T-helper 1 cell treated with Interleukin-12 subunit alpha and Interleukin-12 subunit beta and Interleukin-4 antibody, amounts not matched to agents 30 μg/mL and 1 μg/mL, for 36 hours (primary cell): ENCODE measurements at regions not wholly inside any gene's neighbourhood (a gene's known extent, or its start where the extent isn't known, plus 50 kb on each side); places are given as distances from the start of the nearest gene placed in this dataset.

Experiments used
- H3K27ac Mint-ChIP-seq: one replicate; pipeline ENCODE4 v1.8.0; 2021; ENCODE audit warnings: mild to moderate bottlenecking, mixed read lengths
- H3K27me3 Mint-ChIP-seq: one replicate; pipeline ENCODE4 v1.8.0; 2021; ENCODE audit warnings: low read depth, mixed read lengths
- H3K36me3 Mint-ChIP-seq: one replicate; pipeline ENCODE4 v1.8.0; 2021; ENCODE audit warnings: low read depth, mixed read lengths
- H3K4me1 Mint-ChIP-seq: one replicate; pipeline ENCODE4 v1.8.0; 2021; ENCODE audit warnings: low read depth, mixed read lengths
- H3K4me3 Mint-ChIP-seq: one replicate; pipeline ENCODE4 v1.8.0; 2021; ENCODE audit warnings: mild to moderate bottlenecking, moderate library complexity, mixed read lengths
- H3K9me3 Mint-ChIP-seq: one replicate; pipeline ENCODE4 v1.8.0; 2021; ENCODE audit warnings: mixed read lengths

DNA sequence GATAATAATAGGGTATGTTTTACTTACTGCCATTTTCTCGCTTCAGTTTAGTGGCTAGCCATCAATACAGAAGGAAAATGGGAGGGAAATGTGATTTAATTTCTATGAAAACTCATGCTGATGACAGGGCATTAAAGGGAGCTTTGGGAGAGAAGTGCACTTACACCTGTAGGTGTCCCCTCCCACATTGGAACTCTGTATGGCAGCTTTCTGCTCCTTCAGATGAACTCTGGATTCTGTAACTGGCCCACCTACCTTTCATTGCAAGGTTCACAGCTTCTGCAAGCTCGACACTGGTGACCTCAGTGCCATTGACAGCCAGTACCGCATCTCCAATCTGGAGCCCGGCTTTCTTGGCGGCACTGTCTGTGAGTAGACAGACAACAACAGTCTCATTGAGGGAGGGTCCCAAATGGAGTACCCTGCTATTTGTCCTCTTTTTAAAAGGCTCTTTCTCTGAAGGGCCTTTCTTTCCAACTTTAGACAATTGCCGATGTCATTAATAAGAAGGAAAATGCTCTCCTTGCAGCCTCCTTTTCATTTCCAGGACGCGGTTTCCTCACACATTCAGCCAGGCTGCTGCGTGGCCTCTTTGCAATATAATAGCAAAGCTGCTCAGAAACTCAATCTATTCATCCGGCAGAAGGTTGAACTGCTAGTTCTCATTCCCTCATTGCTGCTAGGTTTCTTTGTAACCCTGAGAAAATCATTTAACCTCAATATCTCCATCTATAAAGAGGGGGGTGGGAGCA is 63.6 kb downstream of the NUDT12 start:
- H3K4me1 Mint-ChIP-seq: no peaks in the 10 kb centered on the region
- H3K27me3 Mint-ChIP-seq: peaks cover 11% of the 10 kb centered on the region
- H3K36me3 Mint-ChIP-seq: no peaks in the 10 kb centered on the region
- no peak overlapping the region for H3K27ac Mint-ChIP-seq
- H3K9me3 Mint-ChIP-seq: no peaks in the 10 kb centered on the region
- H3K4me3 Mint-ChIP-seq: no peak overlapping the region

DNA sequence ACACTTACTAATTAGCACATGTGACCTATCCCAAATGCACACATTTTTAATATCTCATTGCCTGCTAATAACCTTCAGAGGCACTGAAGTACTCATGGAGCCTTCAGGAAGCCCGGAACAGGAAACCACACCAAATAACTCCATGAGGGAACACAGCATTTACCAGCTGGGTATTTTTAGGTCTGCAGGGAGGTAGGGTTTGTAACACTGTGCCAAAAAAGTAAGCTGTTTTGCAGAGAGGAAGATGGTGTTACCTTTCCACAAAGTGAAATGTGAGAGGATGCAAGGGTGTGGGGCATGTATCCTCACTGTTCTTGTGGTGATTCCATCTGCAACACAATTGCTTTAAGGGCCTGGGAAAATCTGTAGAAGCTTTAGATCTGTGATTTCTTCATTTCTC is 64.4 kb downstream of the NUDT12 start:
- no peak overlapping the region for H3K4me3 Mint-ChIP-seq
- peaks cover 12% of the 10 kb centered on the region for H3K27me3 Mint-ChIP-seq
- H3K36me3 Mint-ChIP-seq: no peaks in the 10 kb centered on the region
- H3K27ac Mint-ChIP-seq: no peak overlapping the region
- no peaks in the 10 kb centered on the region for H3K9me3 Mint-ChIP-seq
- no peaks in the 10 kb centered on the region for H3K4me1 Mint-ChIP-seq

DNA sequence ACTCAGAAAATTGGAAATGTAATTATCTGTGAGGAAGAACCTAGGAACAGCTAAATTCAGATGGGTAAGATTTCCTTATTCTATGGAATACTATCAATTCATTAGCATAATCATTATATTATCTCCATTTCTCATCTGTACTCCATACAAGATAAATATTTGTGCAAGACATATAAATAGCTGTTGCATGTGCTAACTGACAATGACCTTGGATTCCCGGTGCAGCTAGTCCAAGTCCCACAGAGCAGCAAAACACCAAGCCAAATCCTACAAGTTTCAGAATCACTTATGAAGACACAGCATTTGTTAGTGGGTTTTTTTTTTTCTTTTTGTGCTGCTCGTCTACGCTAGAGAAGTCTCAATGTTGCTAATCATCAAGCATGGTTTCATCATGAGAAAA is 64.8 kb downstream of the NUDT12 start:
- Mint-ChIP-seq H3K9me3 (no peaks in the 10 kb centered on the region), H3K4me1 (no peaks in the 10 kb centered on the region), H3K36me3 (no peaks in the 10 kb centered on the region), H3K27ac (no peak overlapping the region), H3K4me3 (no peak overlapping the region), H3K27me3 (peaks cover 13% of the 10 kb centered on the region)

DNA sequence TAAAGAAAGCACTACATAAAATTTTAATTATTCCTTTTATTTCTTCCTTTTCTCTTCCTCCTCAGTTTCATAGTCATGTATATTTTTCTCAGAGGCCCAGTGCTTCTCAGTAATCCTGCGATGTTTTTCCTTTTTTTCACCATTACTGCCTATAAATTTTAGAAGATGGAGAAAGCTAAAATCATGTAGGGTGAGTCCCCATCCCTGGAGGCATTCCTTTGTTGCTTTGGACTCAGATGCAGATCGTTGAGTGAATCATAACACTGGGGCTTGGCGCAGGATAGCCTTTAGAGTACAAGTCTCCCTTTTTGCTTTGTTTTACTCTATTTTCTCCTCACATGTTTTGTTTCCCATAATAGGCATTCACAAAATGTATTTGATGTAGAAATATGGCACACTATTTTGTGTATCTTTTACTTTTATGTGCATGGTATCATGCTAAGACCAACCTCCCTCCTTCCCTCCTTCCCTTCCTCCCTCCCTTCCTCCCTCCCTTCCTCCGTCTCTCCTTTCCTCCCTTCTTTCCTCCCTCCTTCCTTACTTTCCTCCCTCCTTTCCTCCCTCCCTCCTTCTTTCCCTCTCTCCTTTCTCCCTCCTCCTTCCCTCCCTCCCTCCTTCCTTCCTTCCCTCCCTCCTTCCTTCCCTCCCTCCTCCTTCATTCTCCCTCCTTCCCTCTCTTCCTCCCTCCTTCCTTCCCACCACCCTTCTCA is 72.4 kb downstream of the NUDT12 start:
- no peak overlapping the region for H3K27ac Mint-ChIP-seq
- H3K36me3 Mint-ChIP-seq: no peaks in the 10 kb centered on the region
- H3K9me3 Mint-ChIP-seq: no peaks in the 10 kb centered on the region
- H3K4me1 Mint-ChIP-seq: no peaks in the 10 kb centered on the region
- peaks cover 7% of the 10 kb centered on the region for H3K27me3 Mint-ChIP-seq
- no peak overlapping the region for H3K4me3 Mint-ChIP-seq

DNA sequence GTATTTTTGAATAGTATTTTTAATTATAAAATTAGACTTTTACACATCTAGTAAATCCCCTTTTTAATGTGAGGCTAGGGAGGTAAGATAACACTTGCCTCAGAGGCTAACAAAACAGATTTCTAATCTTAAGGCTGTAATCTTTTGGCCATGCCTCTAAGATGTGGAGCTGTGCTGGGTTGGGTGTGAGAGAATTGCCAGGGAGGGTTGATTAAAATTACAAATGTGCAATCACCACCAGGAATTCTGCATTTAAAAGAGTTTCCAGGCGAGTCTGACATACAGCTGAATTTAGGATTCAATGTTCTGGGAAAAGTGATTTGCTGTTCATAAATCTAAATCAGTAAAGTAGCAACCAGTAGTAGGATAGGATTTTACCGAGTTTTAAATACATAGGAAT is 73.3 kb downstream of the NUDT12 start:
- H3K4me1 Mint-ChIP-seq: no peaks in the 10 kb centered on the region
- no peak overlapping the region for H3K4me3 Mint-ChIP-seq

DNA sequence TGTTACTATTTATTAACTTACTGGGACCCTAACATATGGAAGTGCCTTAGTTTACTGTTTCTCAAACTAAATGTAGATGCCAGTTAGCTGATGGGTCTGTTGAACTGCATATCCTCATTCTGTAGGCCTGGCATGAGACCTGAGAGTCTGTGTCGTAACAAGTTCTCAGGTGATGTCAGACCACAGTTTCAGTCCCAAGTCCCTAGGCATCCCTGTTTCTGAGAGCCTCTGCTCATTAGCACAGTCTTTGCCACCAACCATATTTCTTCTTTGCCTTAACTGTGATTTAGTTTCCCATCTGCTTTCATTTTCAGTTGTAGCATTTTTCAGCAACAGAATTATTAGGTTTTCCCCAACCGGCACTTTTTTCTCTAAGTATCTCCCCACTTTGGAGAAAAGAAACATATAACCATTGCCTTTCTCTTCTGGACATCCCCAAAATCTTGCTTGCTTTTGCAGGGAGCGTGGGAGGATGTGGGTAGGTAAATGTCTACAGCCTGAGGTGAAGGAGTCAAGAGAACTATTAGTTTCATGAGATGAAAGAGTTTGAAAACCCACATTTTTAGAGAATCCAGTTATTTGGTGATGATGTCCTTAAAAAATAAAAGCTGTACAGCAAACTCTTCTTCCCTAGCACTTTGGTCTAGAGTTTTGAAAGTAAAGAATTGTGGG is 74.6 kb downstream of the NUDT12 start:
- Mint-ChIP-seq H3K9me3 (no peaks in the 10 kb centered on the region), H3K36me3 (no peaks in the 10 kb centered on the region), H3K4me1 (no peaks in the 10 kb centered on the region), H3K27me3 (peaks cover 7% of the 10 kb centered on the region), H3K4me3 (no peak overlapping the region), H3K27ac (no peak overlapping the region)

More for the DNA sequence above, 73.3 kb downstream of the NUDT12 start:
- Mint-ChIP-seq H3K27ac (no peak overlapping the region), H3K27me3 (peaks cover 9% of the 10 kb centered on the region), H3K9me3 (no peaks in the 10 kb centered on the region), H3K36me3 (no peaks in the 10 kb centered on the region)

DNA sequence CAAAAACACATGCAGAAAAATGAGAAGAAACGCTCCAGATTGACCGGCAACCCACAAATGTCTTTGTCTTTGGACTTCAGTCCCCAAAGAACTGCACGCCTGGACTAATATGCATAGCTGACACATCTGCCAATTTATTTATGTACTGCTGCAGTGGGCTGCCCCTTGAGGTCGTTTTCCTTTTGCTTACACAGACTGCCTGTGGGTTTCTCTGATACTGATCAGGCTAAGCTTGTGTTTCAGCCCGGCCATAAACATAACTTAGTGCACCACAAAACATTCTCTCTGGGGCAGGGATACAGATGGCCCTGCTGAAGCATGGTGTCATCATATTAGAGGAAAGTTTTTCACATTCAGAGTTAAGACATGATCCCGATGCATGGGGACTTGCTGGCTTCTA is 75.4 kb downstream of the NUDT12 start:
- H3K27me3 Mint-ChIP-seq: peaks cover 7% of the 10 kb centered on the region
- no peaks in the 10 kb centered on the region for H3K4me1 Mint-ChIP-seq
- no peak overlapping the region for H3K4me3 Mint-ChIP-seq
- no peak overlapping the region for H3K27ac Mint-ChIP-seq
- H3K9me3 Mint-ChIP-seq: no peaks in the 10 kb centered on the region
- H3K36me3 Mint-ChIP-seq: no peaks in the 10 kb centered on the region

DNA sequence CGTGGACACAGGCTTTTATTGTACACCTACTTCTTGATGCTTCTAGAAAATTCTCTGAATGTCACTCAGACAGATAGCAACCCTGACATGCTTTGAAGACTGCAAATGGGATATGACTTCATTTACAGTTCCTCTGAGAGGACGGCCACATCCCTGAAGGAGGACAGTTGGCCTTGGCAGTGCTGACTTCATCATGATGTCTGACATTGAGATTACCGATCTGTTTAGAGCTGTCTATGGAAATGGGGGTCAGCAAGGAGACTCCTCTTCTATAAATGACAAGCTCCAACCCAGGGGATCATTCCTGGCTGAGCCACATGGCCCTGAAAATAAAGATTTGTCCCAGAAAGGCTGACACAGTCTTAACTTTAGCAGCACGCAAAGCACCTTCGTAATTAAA is 75.8 kb downstream of the NUDT12 start:
- H3K9me3 Mint-ChIP-seq: no peaks in the 10 kb centered on the region
- H3K4me1 Mint-ChIP-seq: no peaks in the 10 kb centered on the region
- H3K27me3 Mint-ChIP-seq: peaks cover 7% of the 10 kb centered on the region
- H3K4me3 Mint-ChIP-seq: no peak overlapping the region
- H3K27ac Mint-ChIP-seq: no peak overlapping the region
- H3K36me3 Mint-ChIP-seq: no peaks in the 10 kb centered on the region

DNA sequence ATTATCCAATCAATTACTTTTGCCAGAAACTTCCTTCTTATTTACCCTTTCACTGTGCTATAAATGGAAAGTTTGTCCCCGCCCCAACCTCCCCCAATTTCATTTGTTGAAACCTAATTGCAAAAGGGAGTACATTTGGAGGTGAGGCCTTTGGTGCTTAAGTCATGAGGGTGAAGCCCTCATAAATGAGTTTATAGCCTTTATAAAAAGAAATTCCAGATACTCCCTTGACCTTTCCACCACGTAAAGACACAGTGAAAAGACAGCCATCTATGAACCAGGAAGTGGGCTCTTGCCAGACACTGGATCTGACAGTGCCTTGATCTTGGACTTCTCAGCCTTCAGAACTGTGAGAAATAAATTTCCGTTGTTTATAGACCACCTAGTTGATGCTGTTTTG is 82.3 kb downstream of the NUDT12 start:
- Mint-ChIP-seq H3K4me3 (no peak overlapping the region), H3K4me1 (no peaks in the 10 kb centered on the region), H3K9me3 (no peaks in the 10 kb centered on the region), H3K27ac (no peak overlapping the region), H3K27me3 (peaks cover 21% of the 10 kb centered on the region), H3K36me3 (no peaks in the 10 kb centered on the region)

DNA sequence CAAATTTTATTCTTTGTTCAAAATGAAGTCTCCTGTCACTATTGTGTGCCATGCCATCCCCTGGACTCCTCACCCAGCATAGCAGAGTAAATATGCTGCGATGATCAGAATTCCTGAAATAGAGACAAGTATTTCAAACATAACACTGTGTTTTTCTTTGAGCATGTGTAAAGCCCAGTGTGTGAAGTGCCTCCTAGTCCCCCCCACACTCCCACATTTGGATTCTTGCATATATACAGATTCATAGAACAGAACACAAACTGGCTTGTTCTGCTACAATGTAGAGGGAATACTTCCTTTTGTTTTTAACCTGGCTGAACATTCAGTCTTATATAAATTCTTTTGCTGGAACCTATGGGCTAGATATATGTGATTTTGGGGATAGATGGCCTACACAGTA is 84.9 kb downstream of the NUDT12 start:
- Mint-ChIP-seq H3K4me3 (no peak overlapping the region), H3K27me3 (peaks cover 17% of the 10 kb centered on the region), H3K4me1 (no peaks in the 10 kb centered on the region)

DNA sequence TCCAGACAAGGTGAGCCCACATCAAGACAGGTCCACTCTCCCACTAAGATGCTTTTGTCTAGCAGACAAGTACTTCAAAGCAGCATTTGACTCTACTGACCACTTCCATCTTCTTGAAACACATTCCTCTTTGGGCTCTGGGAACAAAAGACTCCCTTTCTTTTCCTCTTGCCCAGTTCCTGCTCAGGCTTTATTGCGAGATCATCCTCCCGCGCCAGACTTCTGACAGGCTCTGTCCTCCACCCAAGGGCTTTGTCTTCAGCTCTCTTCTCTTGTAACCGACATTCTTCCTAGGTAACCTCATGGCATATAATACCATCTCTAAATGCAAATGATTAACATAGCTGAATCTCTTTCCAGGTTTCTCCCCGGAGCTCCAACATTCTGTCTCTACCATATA is 85.8 kb downstream of the NUDT12 start:
- H3K36me3 Mint-ChIP-seq: no peaks in the 10 kb centered on the region

More for the DNA sequence above, 84.9 kb downstream of the NUDT12 start:
- no peaks in the 10 kb centered on the region for H3K9me3 Mint-ChIP-seq
- no peak overlapping the region for H3K27ac Mint-ChIP-seq
- H3K36me3 Mint-ChIP-seq: no peaks in the 10 kb centered on the region

DNA sequence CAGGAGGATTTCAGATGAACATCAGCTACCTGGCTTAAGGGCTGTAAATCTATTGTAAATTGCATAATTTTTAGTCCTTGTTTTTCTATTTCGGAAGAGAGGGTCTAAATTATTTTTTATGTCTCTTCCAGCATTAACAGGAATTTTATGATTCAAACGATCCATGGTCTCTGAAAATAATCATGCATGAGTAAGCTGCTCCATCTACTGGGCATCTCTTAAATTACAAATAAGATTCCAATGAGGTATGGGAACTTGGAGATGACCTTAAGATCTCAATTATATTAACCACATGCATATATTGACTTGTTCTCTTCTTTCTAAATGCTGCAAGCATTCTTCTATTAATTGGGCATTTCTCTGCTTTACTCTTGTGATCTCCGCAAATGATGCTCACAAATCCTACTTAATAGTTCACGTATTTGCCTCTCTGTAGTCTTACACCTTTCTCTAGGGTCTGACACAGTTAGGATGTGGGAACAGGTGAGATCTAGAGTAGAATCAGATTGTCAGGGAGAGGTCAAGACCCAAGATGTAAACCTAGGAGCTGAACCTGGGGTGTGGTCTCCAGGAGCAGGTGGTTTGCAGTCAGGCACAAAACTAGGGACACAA is 86.9 kb downstream of the NUDT12 start:
- Mint-ChIP-seq H3K4me1 (no peaks in the 10 kb centered on the region), H3K27me3 (peaks cover 11% of the 10 kb centered on the region), H3K36me3 (no peaks in the 10 kb centered on the region), H3K27ac (no peak overlapping the region), H3K4me3 (no peak overlapping the region), H3K9me3 (no peaks in the 10 kb centered on the region)

More for the DNA sequence above, 85.8 kb downstream of the NUDT12 start:
- no peaks in the 10 kb centered on the region for H3K9me3 Mint-ChIP-seq
- no peak overlapping the region for H3K4me3 Mint-ChIP-seq
- no peak overlapping the region for H3K27ac Mint-ChIP-seq
- H3K27me3 Mint-ChIP-seq: peaks cover 17% of the 10 kb centered on the region
- no peaks in the 10 kb centered on the region for H3K4me1 Mint-ChIP-seq

DNA sequence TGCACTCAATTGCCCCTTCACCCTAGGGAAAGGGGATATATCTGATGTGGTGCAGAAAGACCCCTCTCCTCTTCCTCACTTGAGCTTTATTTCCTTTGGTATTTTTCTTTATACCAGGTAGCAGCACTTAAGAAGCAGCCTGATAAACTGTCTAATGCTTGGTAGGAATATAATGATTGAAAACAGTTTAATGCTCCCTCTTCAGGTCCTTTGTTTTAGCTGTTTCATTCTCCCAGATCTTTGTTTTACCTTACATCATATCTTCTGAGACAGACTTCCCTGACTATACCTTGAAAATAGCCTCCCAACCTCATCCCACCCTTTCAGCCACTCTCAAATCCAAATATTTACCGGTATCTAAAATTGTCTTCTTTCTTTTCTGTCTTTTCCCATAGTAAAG is 87.9 kb downstream of the NUDT12 start:
- Mint-ChIP-seq H3K4me1 (no peaks in the 10 kb centered on the region), H3K27ac (no peak overlapping the region), H3K36me3 (no peaks in the 10 kb centered on the region), H3K9me3 (no peaks in the 10 kb centered on the region), H3K4me3 (no peak overlapping the region), H3K27me3 (peaks cover 5% of the 10 kb centered on the region)

DNA sequence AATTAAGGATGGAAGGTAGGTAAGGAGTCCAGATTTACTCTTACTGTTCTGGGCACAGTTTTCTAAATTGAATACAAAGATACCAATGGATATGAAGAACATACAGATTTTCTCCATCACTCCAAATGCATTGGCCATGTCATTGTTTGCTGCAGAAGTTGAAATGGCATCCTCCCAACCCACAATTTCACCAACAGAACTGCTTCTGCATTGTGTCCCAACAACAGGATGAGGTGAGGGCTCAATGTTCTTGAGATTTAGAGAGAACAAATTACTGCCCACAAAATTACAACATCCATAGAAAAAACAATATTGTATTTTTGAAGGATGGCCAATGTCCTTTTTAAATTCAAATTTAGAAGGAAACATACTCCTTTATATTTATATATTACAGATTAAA is 88.9 kb downstream of the NUDT12 start:
- peaks cover 4% of the 10 kb centered on the region for H3K27me3 Mint-ChIP-seq
- no peaks in the 10 kb centered on the region for H3K36me3 Mint-ChIP-seq
- no peak overlapping the region for H3K27ac Mint-ChIP-seq
- no peaks in the 10 kb centered on the region for H3K9me3 Mint-ChIP-seq
- no peaks in the 10 kb centered on the region for H3K4me1 Mint-ChIP-seq
- no peak overlapping the region for H3K4me3 Mint-ChIP-seq
